Aorta (tissue), 5 donors: ENCODE measurements at regions not wholly inside any gene's neighbourhood (a gene's known extent, or its start where the extent isn't known, plus 50 kb on each side); places are given as distances from the start of the nearest gene placed in this dataset.

Experiments used
- ATAC-seq: fragments of 200-7000 bp; cut with Tn5 transposase; one replicate; pipeline ENCODE4 v1.9.1; 2022; ENCODE audit warnings: moderate library complexity; ENCODE audit not compliant: low FRiP score
- DNase-seq, 2 donors: peaks; one replicate each; pipeline ENCODE4 v3.0.0-alpha.2; 2020
- H3K27ac ChIP-seq, 2 donors: one replicate each; pipeline ENCODE4 v1.5.1; 2013; ENCODE audit warnings: low read length in 2 of 2, mild to moderate bottlenecking in 2 of 2, moderate library complexity in 2 of 2, control low read depth in 1 of 2, inconsistent platforms in 1 of 2, low read depth in 1 of 2
- H3K27me3 ChIP-seq, 2 donors: one replicate each; pipeline ENCODE4 v1.6.1; 2013; ENCODE audit warnings: control low read depth in 1 of 2, low read length in 1 of 2, mild to moderate bottlenecking in 1 of 2, moderate library complexity in 1 of 2; ENCODE audit not compliant: insufficient read depth in 2 of 2, control insufficient read depth in 1 of 2
- H3K36me3 ChIP-seq, 2 donors: one replicate each; pipeline ENCODE4 v1.6.1; 2013; ENCODE audit warnings: control low read depth in 1 of 2, low read length in 1 of 2, mild to moderate bottlenecking in 1 of 2; ENCODE audit not compliant: insufficient read depth in 2 of 2, control insufficient read depth in 1 of 2
- H3K4me1 ChIP-seq, 2 donors: one replicate each; pipeline ENCODE4 v1.6.1; 2013; ENCODE audit warnings: low read length in 2 of 2, control low read depth in 1 of 2, mild to moderate bottlenecking in 1 of 2, moderate library complexity in 1 of 2; ENCODE audit not compliant: insufficient read depth in 2 of 2, control insufficient read depth in 1 of 2
- H3K4me3 ChIP-seq, 2 donors: one replicate each; pipeline ENCODE4 v1.5.1; 2013; ENCODE audit warnings: low read length in 2 of 2, control low read depth in 1 of 2, mild to moderate bottlenecking in 1 of 2
- H3K9me3 ChIP-seq: one replicate; pipeline ENCODE4 v1.6.1; 2013; ENCODE audit warnings: mild to moderate bottlenecking, low read length; ENCODE audit not compliant: control insufficient read depth
- WGBS, 2 donors: extraction: QIAGEN DNeasy Blood & Tissue Kit; methylation state at CpG; one replicate each; pipeline ENCODE4 v1.1.7; 2013; 5-methylcytosine and 5-hydroxymethylcytosine counted together
- intact Hi-C, 2 donors: fragments of 100-400 bp; cut with DNase I; formaldehyde crosslinking; loops; one replicate each; pipeline versions ENCODE4 v1.14.2 to v1.15.0; 2022
- donor health status: healthy with polysubstance abuse.
- donor health status: Bipolar disorder and iron deficiency.
- donor health status: DM: no; HTN: no; CAD: no.
- donor health status: DM: no; HTN: no; CAD: no.
- donor health status: DM: yes; HTN: yes; CAD: no.

- Histone ChIP-seq H3K27ac (peak overlapping the region in 1 of 2 donors; percentile 56), H3K27me3 (no peaks in the 10 kb centered on the region), H3K4me1 (peaks cover 9 to 10% of the 10 kb centered on the region in 2 donors), H3K4me3 (no peak overlapping the region), H3K9me3 (peaks cover 2% of the 10 kb centered on the region), H3K36me3 (no peaks in the 10 kb centered on the region)
- WGBS, 2 donors: 95 to 97% methylated on average over 3 of the region's 3 CpGs
- DNase-seq (no peak), ATAC-seq (no peak)
- intact Hi-C loops: no loop called here
Observed at GRCh38 chr9:75228893-75229292, 140.6 kb downstream of the OSTF1 start.

- 15% methylated on average over 5 of the region's 5 CpGs for WGBS, 2 donors
- Histone ChIP-seq H3K27me3 (no peaks in the 10 kb centered on the region), H3K27ac (peak overlapping the region; percentile 91 to 99), H3K9me3 (peaks cover 2% of the 10 kb centered on the region), H3K4me1 (peaks cover 9 to 10% of the 10 kb centered on the region in 2 donors), H3K4me3 (no peak overlapping the region), H3K36me3 (no peaks in the 10 kb centered on the region)
- DNase-seq: peak; percentile 81 to 83
- peak; percentile 88 for ATAC-seq
- intact Hi-C loops: loop anchor here in 1 of 2 donors (10.0 kb wide), 1 partner anchor 45 kb away; no protein-coding TSS in a partner anchor
Observed at GRCh38 chr9:75229605-75230332, 141.5 kb downstream of the OSTF1 start.

- Histone ChIP-seq H3K4me3 (no peak overlapping the region), H3K9me3 (peaks cover 2% of the 10 kb centered on the region), H3K4me1 (peaks cover 9 to 10% of the 10 kb centered on the region in 2 donors), H3K27me3 (no peaks in the 10 kb centered on the region), H3K36me3 (no peaks in the 10 kb centered on the region), H3K27ac (peak overlapping the region in 1 of 2 donors; percentile 91)
- WGBS, 2 donors: 54 to 70% methylated on average over 3 of the region's 3 CpGs
- ATAC-seq (no peak), DNase-seq (no peak)
- intact Hi-C loops: loop anchor here in 1 of 2 donors (10.0 kb wide), 1 partner anchor 46 kb away; no protein-coding TSS in a partner anchor
Observed at GRCh38 chr9:75230469-75230868, 142.2 kb downstream of the OSTF1 start.

GRCh38 chr9:75231167-75231566 is 142.9 kb downstream of the OSTF1 start:
- 90 to 94% methylated on average over 2 of the region's 2 CpGs for WGBS, 2 donors
- no peak for ATAC-seq
- no peak overlapping the region for H3K27ac ChIP-seq

GRCh38 chr9:75233011-75233410 is 144.7 kb downstream of the OSTF1 start:
- no peaks in the 10 kb centered on the region for H3K27me3 ChIP-seq
- no peak for ATAC-seq
- peaks cover 7 to 9% of the 10 kb centered on the region in 2 donors for H3K4me1 ChIP-seq
- no peak overlapping the region for H3K4me3 ChIP-seq
- WGBS, 2 donors: 88 to 91% methylated on average over 5 of the region's 5 CpGs
- H3K36me3 ChIP-seq: no peaks in the 10 kb centered on the region
- no peaks in the 10 kb centered on the region for H3K9me3 ChIP-seq
- H3K27ac ChIP-seq: no peak overlapping the region
- DNase-seq: no peak
- intact Hi-C loops: loop anchor here in 1 of 2 donors (10.0 kb wide), 1 partner anchor 48 kb away; no protein-coding TSS in a partner anchor

More at GRCh38 chr9:75231167-75231566, 142.9 kb downstream of the OSTF1 start:
- intact Hi-C loops: loop anchor here in 1 of 2 donors (10.0 kb wide), 1 partner anchor 46 kb away; no protein-coding TSS in a partner anchor
- H3K9me3 ChIP-seq: peaks cover 1% of the 10 kb centered on the region
- H3K4me3 ChIP-seq: no peak overlapping the region
- no peak for DNase-seq
- peaks cover 9 to 10% of the 10 kb centered on the region in 2 donors for H3K4me1 ChIP-seq
- H3K36me3 ChIP-seq: no peaks in the 10 kb centered on the region
- H3K27me3 ChIP-seq: no peaks in the 10 kb centered on the region

- no peaks in the 10 kb centered on the region for H3K9me3 ChIP-seq
- intact Hi-C loops: loop anchor here in 1 of 2 donors (10.0 kb wide), 1 partner anchor 51 kb away; no protein-coding TSS in a partner anchor
- WGBS, 2 donors: 95 to 100% methylated on average over 2 of the region's 2 CpGs
- no peaks in the 10 kb centered on the region for H3K4me1 ChIP-seq
- ATAC-seq (no peak), DNase-seq (no peak)
- no peaks in the 10 kb centered on the region for H3K36me3 ChIP-seq
- no peak overlapping the region for H3K4me3 ChIP-seq
- H3K27me3 ChIP-seq: no peaks in the 10 kb centered on the region
- no peak overlapping the region for H3K27ac ChIP-seq
Observed at GRCh38 chr9:75235632-75236031, 147.3 kb downstream of the OSTF1 start.

GRCh38 chr9:75238311-75238976 is 150.1 kb downstream of the OSTF1 start:
- no peaks in the 10 kb centered on the region for H3K4me1 ChIP-seq
- intact Hi-C loops: loop anchor here (1.0 to 10.0 kb wide), 2 partner anchors 37 to 54 kb away; no protein-coding TSS in a partner anchor
- WGBS, 2 donors: 37 to 38% methylated on average over 11 of the region's 11 CpGs

GRCh38 chr9:75239176-75239575 is 150.9 kb downstream of the OSTF1 start:
- no peak overlapping the region for H3K27ac ChIP-seq
- intact Hi-C loops: loop anchor here in 1 of 2 donors (10.0 kb wide), 1 partner anchor 54 kb away; no protein-coding TSS in a partner anchor
- no peaks in the 10 kb centered on the region for H3K4me1 ChIP-seq
- no peaks in the 10 kb centered on the region for H3K36me3 ChIP-seq
- DNase-seq (peak in 1 of 2 donors; percentile 57), ATAC-seq (no peak)
- 63 to 68% methylated on average over 6 of the region's 6 CpGs for WGBS, 2 donors
- H3K9me3 ChIP-seq: no peaks in the 10 kb centered on the region
- no peaks in the 10 kb centered on the region for H3K27me3 ChIP-seq
- no peak overlapping the region for H3K4me3 ChIP-seq

More at GRCh38 chr9:75238311-75238976, 150.1 kb downstream of the OSTF1 start:
- DNase-seq (peak in 1 of 2 donors; percentile 54), ATAC-seq (peak; percentile 88)
- no peak overlapping the region for H3K27ac ChIP-seq
- H3K9me3 ChIP-seq: no peaks in the 10 kb centered on the region
- H3K4me3 ChIP-seq: no peak overlapping the region
- no peaks in the 10 kb centered on the region for H3K27me3 ChIP-seq
- no peaks in the 10 kb centered on the region for H3K36me3 ChIP-seq
